ENCODE measurements at regions not wholly inside any gene's neighbourhood (a gene's known extent, or its start where the extent isn't known, plus 50 kb on each side); places are given as distances from the start of the nearest gene placed in this dataset.

GRCh38 chr3:94291686-94292085 is 228.8 kb downstream of the NSUN3 start:
- ChIA-PET CTCF (interaction anchor here (1.7 to 2.7 kb wide), 2 partner anchors 10 to 57 kb away, joined by 4 to 14 read pairs; no protein-coding TSS in a partner anchor), POLR2A (no interaction called here)
- DNase-seq, result no peak
- Histone ChIP-seq H3K27ac (ENCODE audit: insufficient read depth in 1 of 2, low read depth in 1 of 2, low read length in 2 of 2, poor library complexity in 1 of 2, severe bottlenecking in 2 of 2) (no peak overlapping the region), H3K9me3 (ENCODE audit: control extremely low read depth in 1 of 5, control insufficient read depth in 4 of 5, insufficient read depth in 2 of 5, low read depth in 1 of 5, low read length in 4 of 5) (peaks cover 0 to 4% (median 0%) of the 10 kb centered on the region in 5 experiments), H3K4me3 (ENCODE audit: control insufficient read depth in 1 of 7, extremely low read depth in 1 of 7, insufficient read depth in 4 of 7, low read depth in 2 of 7, low read length in 6 of 7) (no peak overlapping the region), H3K27me3 (replicated peaks in 2 of 5; ENCODE audit: control insufficient read depth in 4 of 5, insufficient read depth in 5 of 5, low read length in 4 of 5) (no peaks in the 10 kb centered on the region), H3K4me1 (ENCODE audit: control extremely low read depth in 1 of 4, control insufficient read depth in 4 of 4, insufficient read depth in 4 of 4, low read length in 3 of 4) (no peaks in the 10 kb centered on the region), H3K36me3 (ENCODE audit: control insufficient read depth in 4 of 4, insufficient read depth in 4 of 4, low read length in 3 of 4) (no peaks in the 10 kb centered on the region)
- 40% methylated on average over 1 of the region's 2 CpGs for WGBS (ENCODE audit: insufficient coverage)

- no peaks in the 10 kb centered on the region for H3K36me3 ChIP-seq (ENCODE audit: control insufficient read depth in 4 of 4, insufficient read depth in 4 of 4, low read length in 3 of 4)
- no peaks in the 10 kb centered on the region for H3K4me1 ChIP-seq (ENCODE audit: control extremely low read depth in 1 of 4, control insufficient read depth in 4 of 4, insufficient read depth in 4 of 4, low read length in 3 of 4)
- H3K27me3 ChIP-seq (replicated peaks in 2 of 5; ENCODE audit: control insufficient read depth in 4 of 5, insufficient read depth in 5 of 5, low read length in 4 of 5), result no peaks in the 10 kb centered on the region
- H3K4me3 ChIP-seq (ENCODE audit: control insufficient read depth in 1 of 7, extremely low read depth in 1 of 7, insufficient read depth in 4 of 7, low read depth in 2 of 7, low read length in 6 of 7), result no peak overlapping the region
- H3K27ac ChIP-seq (ENCODE audit: insufficient read depth in 1 of 2, low read depth in 1 of 2, low read length in 2 of 2, poor library complexity in 1 of 2, severe bottlenecking in 2 of 2), result no peak overlapping the region
- DNase-seq, result no peak
- peaks cover 0 to 4% (median 0%) of the 10 kb centered on the region in 5 experiments for H3K9me3 ChIP-seq (ENCODE audit: control extremely low read depth in 1 of 5, control insufficient read depth in 4 of 5, insufficient read depth in 2 of 5, low read depth in 1 of 5, low read length in 4 of 5)
- ChIA-PET CTCF (interaction anchor here (2.7 kb wide), 1 partner anchor 9 kb away, joined by 14 read pairs; no protein-coding TSS in a partner anchor), POLR2A (no interaction called here)
These were observed 229.3 kb downstream of the NSUN3 start for GRCh38 chr3:94292151-94292550.

- H3K36me3 ChIP-seq (ENCODE audit: control insufficient read depth in 4 of 4, insufficient read depth in 4 of 4, low read length in 3 of 4), result no peaks in the 10 kb centered on the region
- H3K27ac ChIP-seq (ENCODE audit: insufficient read depth in 1 of 2, low read depth in 1 of 2, low read length in 2 of 2, poor library complexity in 1 of 2, severe bottlenecking in 2 of 2), result no peak overlapping the region
- no peaks in the 10 kb centered on the region for H3K27me3 ChIP-seq (replicated peaks in 2 of 5; ENCODE audit: control insufficient read depth in 4 of 5, insufficient read depth in 5 of 5, low read length in 4 of 5)
- ChIA-PET POLR2A (no interaction called here), CTCF (interaction anchor here (1.1 kb wide), 1 partner anchor 9 kb away, joined by 3 read pairs; no protein-coding TSS in a partner anchor)
- H3K4me1 ChIP-seq (ENCODE audit: control extremely low read depth in 1 of 4, control insufficient read depth in 4 of 4, insufficient read depth in 4 of 4, low read length in 3 of 4), result no peaks in the 10 kb centered on the region
- H3K4me3 ChIP-seq (ENCODE audit: control insufficient read depth in 1 of 7, extremely low read depth in 1 of 7, insufficient read depth in 4 of 7, low read depth in 2 of 7, low read length in 6 of 7), result no peak overlapping the region
- peaks cover 0 to 4% (median 0%) of the 10 kb centered on the region in 5 experiments for H3K9me3 ChIP-seq (ENCODE audit: control extremely low read depth in 1 of 5, control insufficient read depth in 4 of 5, insufficient read depth in 2 of 5, low read depth in 1 of 5, low read length in 4 of 5)
- DNase-seq, result no peak
These were observed 230.9 kb downstream of the NSUN3 start for GRCh38 chr3:94293793-94294195.

GRCh38 chr3:94294806-94295205 is 231.9 kb downstream of the NSUN3 start:
- no CpG with 5 or more reads among the region's 1 CpG for WGBS (ENCODE audit: insufficient coverage)
- DNase-seq, result no peak
- CTCF ChIA-PET, result interaction anchor here (1.1 kb wide), 1 partner anchor 10 kb away, joined by 3 read pairs; no protein-coding TSS in a partner anchor
- H3K27me3 ChIP-seq (replicated peaks in 2 of 5; ENCODE audit: control insufficient read depth in 4 of 5, insufficient read depth in 5 of 5, low read length in 4 of 5), result no peaks in the 10 kb centered on the region
- H3K9me3 ChIP-seq (ENCODE audit: control extremely low read depth in 1 of 5, control insufficient read depth in 4 of 5, insufficient read depth in 2 of 5, low read depth in 1 of 5, low read length in 4 of 5), result peaks cover 0 to 4% (median 0%) of the 10 kb centered on the region in 5 experiments
- no peak overlapping the region for H3K4me3 ChIP-seq (ENCODE audit: control insufficient read depth in 1 of 7, extremely low read depth in 1 of 7, insufficient read depth in 4 of 7, low read depth in 2 of 7, low read length in 6 of 7)
- POLR2A ChIA-PET, result no interaction called here
- H3K36me3 ChIP-seq (ENCODE audit: control insufficient read depth in 4 of 4, insufficient read depth in 4 of 4, low read length in 3 of 4), result no peaks in the 10 kb centered on the region
- H3K4me1 ChIP-seq (ENCODE audit: control extremely low read depth in 1 of 4, control insufficient read depth in 4 of 4, insufficient read depth in 4 of 4, low read length in 3 of 4), result no peaks in the 10 kb centered on the region
- no peak overlapping the region for H3K27ac ChIP-seq (ENCODE audit: insufficient read depth in 1 of 2, low read depth in 1 of 2, low read length in 2 of 2, poor library complexity in 1 of 2, severe bottlenecking in 2 of 2)

GRCh38 chr3:94299716-94300115 is 236.9 kb downstream of the NSUN3 start:
- POLR2A ChIA-PET, result no interaction called here

GRCh38 chr3:94301366-94301765 is 238.5 kb downstream of the NSUN3 start:
- CTCF ChIA-PET, result interaction anchor here (1.8 to 2.5 kb wide), 2 partner anchors 10 to 53 kb away, joined by 6 to 14 read pairs; no protein-coding TSS in a partner anchor
- no peak for DNase-seq
- POLR2A ChIA-PET, result no interaction called here
- Histone ChIP-seq H3K9me3 (ENCODE audit: control extremely low read depth in 1 of 5, control insufficient read depth in 4 of 5, insufficient read depth in 2 of 5, low read depth in 1 of 5, low read length in 4 of 5) (no peaks in the 10 kb centered on the region), H3K27me3 (replicated peaks in 2 of 5; ENCODE audit: control insufficient read depth in 4 of 5, insufficient read depth in 5 of 5, low read length in 4 of 5) (no peaks in the 10 kb centered on the region), H3K4me3 (ENCODE audit: control insufficient read depth in 1 of 7, extremely low read depth in 1 of 7, insufficient read depth in 4 of 7, low read depth in 2 of 7, low read length in 6 of 7) (no peak overlapping the region), H3K4me1 (ENCODE audit: control extremely low read depth in 1 of 4, control insufficient read depth in 4 of 4, insufficient read depth in 4 of 4, low read length in 3 of 4) (peaks cover 0 to 5% (median 2%) of the 10 kb centered on the region in 4 experiments), H3K36me3 (ENCODE audit: control insufficient read depth in 4 of 4, insufficient read depth in 4 of 4, low read length in 3 of 4) (no peaks in the 10 kb centered on the region), H3K27ac (ENCODE audit: insufficient read depth in 1 of 2, low read depth in 1 of 2, low read length in 2 of 2, poor library complexity in 1 of 2, severe bottlenecking in 2 of 2) (no peak overlapping the region)
- no CpG with 5 or more reads among the region's 1 CpG for WGBS (ENCODE audit: insufficient coverage)

More at GRCh38 chr3:94299716-94300115, 236.9 kb downstream of the NSUN3 start:
- H3K27ac ChIP-seq (ENCODE audit: insufficient read depth in 1 of 2, low read depth in 1 of 2, low read length in 2 of 2, poor library complexity in 1 of 2, severe bottlenecking in 2 of 2), result no peak overlapping the region
- H3K36me3 ChIP-seq (ENCODE audit: control insufficient read depth in 4 of 4, insufficient read depth in 4 of 4, low read length in 3 of 4), result no peaks in the 10 kb centered on the region
- no peaks in the 10 kb centered on the region for H3K4me1 ChIP-seq (ENCODE audit: control extremely low read depth in 1 of 4, control insufficient read depth in 4 of 4, insufficient read depth in 4 of 4, low read length in 3 of 4)
- CTCF ChIA-PET, result no interaction called here
- no peaks in the 10 kb centered on the region for H3K9me3 ChIP-seq (ENCODE audit: control extremely low read depth in 1 of 5, control insufficient read depth in 4 of 5, insufficient read depth in 2 of 5, low read depth in 1 of 5, low read length in 4 of 5)
- no peak overlapping the region for H3K4me3 ChIP-seq (ENCODE audit: control insufficient read depth in 1 of 7, extremely low read depth in 1 of 7, insufficient read depth in 4 of 7, low read depth in 2 of 7, low read length in 6 of 7)
- H3K27me3 ChIP-seq (replicated peaks in 2 of 5; ENCODE audit: control insufficient read depth in 4 of 5, insufficient read depth in 5 of 5, low read length in 4 of 5), result no peaks in the 10 kb centered on the region
- no peak for DNase-seq

- POLR2A ChIA-PET, result no interaction called here
- DNase-seq, result no peak
- H3K27me3 ChIP-seq (replicated peaks in 2 of 5; ENCODE audit: control insufficient read depth in 4 of 5, insufficient read depth in 5 of 5, low read length in 4 of 5), result no peaks in the 10 kb centered on the region
- no peak overlapping the region for H3K27ac ChIP-seq (ENCODE audit: insufficient read depth in 1 of 2, low read depth in 1 of 2, low read length in 2 of 2, poor library complexity in 1 of 2, severe bottlenecking in 2 of 2)
- WGBS (ENCODE audit: insufficient coverage), result 100% methylated on average over 2 of the region's 4 CpGs
- peaks cover 3 to 13% (median 6%) of the 10 kb centered on the region in 4 experiments for H3K4me1 ChIP-seq (ENCODE audit: control extremely low read depth in 1 of 4, control insufficient read depth in 4 of 4, insufficient read depth in 4 of 4, low read length in 3 of 4)
- peaks cover 0 to 2% (median 0%) of the 10 kb centered on the region in 5 experiments for H3K9me3 ChIP-seq (ENCODE audit: control extremely low read depth in 1 of 5, control insufficient read depth in 4 of 5, insufficient read depth in 2 of 5, low read depth in 1 of 5, low read length in 4 of 5)
- H3K36me3 ChIP-seq (ENCODE audit: control insufficient read depth in 4 of 4, insufficient read depth in 4 of 4, low read length in 3 of 4), result no peaks in the 10 kb centered on the region
- CTCF ChIA-PET, result interaction anchor here (0.6 to 2.2 kb wide), 6 partner anchors 13 to 418 kb away, joined by 3 to 7 read pairs (median 3); no protein-coding TSS in a partner anchor
- H3K4me3 ChIP-seq (ENCODE audit: control insufficient read depth in 1 of 7, extremely low read depth in 1 of 7, insufficient read depth in 4 of 7, low read depth in 2 of 7, low read length in 6 of 7), result no peak overlapping the region
These were observed 240.4 kb downstream of the NSUN3 start for GRCh38 chr3:94303266-94303665.
